ENCODE measurements at regions not wholly inside any gene's neighbourhood (a gene's known extent, or its start where the extent isn't known, plus 50 kb on each side); places are given as distances from the start of the nearest gene placed in this dataset.

- H3K4me1 ChIP-seq (ENCODE audit: control insufficient read depth in 1 of 2, insufficient read depth in 2 of 2, low read length in 2 of 2): no peaks in the 10 kb centered on the region
- no peaks in the 10 kb centered on the region for H3K27me3 ChIP-seq (ENCODE audit: control insufficient read depth in 1 of 2, insufficient read depth in 2 of 2, low read length in 2 of 2)
- H3K9me3 ChIP-seq (ENCODE audit: control insufficient read depth in 1 of 2, low read length in 2 of 2): peaks cover 0 to 4% of the 10 kb centered on the region in 2 donors
Observed at GRCh38 chr19:29449371-29449770, 76.4 kb upstream of the VSTM2B start.

GRCh38 chr19:29450306-29450705, 75.5 kb upstream of the VSTM2B start:
- no peaks in the 10 kb centered on the region for H3K36me3 ChIP-seq (ENCODE audit: control insufficient read depth in 1 of 2, insufficient read depth in 2 of 2, low read length in 2 of 2)
- H3K4me1 ChIP-seq (ENCODE audit: control insufficient read depth in 1 of 2, insufficient read depth in 2 of 2, low read length in 2 of 2): no peaks in the 10 kb centered on the region
- H3K4me3 ChIP-seq (ENCODE audit: low read depth in 1 of 2, low read length in 2 of 2): no peak overlapping the region
- H3K27ac ChIP-seq (ENCODE audit: low read depth, low read length): no peak overlapping the region
- H3K9me3 ChIP-seq (ENCODE audit: control insufficient read depth in 1 of 2, low read length in 2 of 2): peaks cover 0 to 4% of the 10 kb centered on the region in 2 donors
- no peaks in the 10 kb centered on the region for H3K27me3 ChIP-seq (ENCODE audit: control insufficient read depth in 1 of 2, insufficient read depth in 2 of 2, low read length in 2 of 2)
- H3K9ac ChIP-seq (ENCODE audit: low read depth in 1 of 2, low read length in 2 of 2): no peak overlapping the region

More at GRCh38 chr19:29449371-29449770, 76.4 kb upstream of the VSTM2B start:
- Histone ChIP-seq H3K36me3 (ENCODE audit: control insufficient read depth in 1 of 2, insufficient read depth in 2 of 2, low read length in 2 of 2) (no peaks in the 10 kb centered on the region), H3K9ac (ENCODE audit: low read depth in 1 of 2, low read length in 2 of 2) (no peak overlapping the region), H3K27ac (ENCODE audit: low read depth, low read length) (no peak overlapping the region), H3K4me3 (ENCODE audit: low read depth in 1 of 2, low read length in 2 of 2) (no peak overlapping the region)

GRCh38 chr19:29450812-29451211, 75.0 kb upstream of the VSTM2B start:
- no peaks in the 10 kb centered on the region for H3K27me3 ChIP-seq (ENCODE audit: control insufficient read depth in 1 of 2, insufficient read depth in 2 of 2, low read length in 2 of 2)
- no peak overlapping the region for H3K27ac ChIP-seq (ENCODE audit: low read depth, low read length)
- peaks cover 0 to 4% of the 10 kb centered on the region in 2 donors for H3K9me3 ChIP-seq (ENCODE audit: control insufficient read depth in 1 of 2, low read length in 2 of 2)
- no peak overlapping the region for H3K9ac ChIP-seq (ENCODE audit: low read depth in 1 of 2, low read length in 2 of 2)
- no peaks in the 10 kb centered on the region for H3K36me3 ChIP-seq (ENCODE audit: control insufficient read depth in 1 of 2, insufficient read depth in 2 of 2, low read length in 2 of 2)
- no peaks in the 10 kb centered on the region for H3K4me1 ChIP-seq (ENCODE audit: control insufficient read depth in 1 of 2, insufficient read depth in 2 of 2, low read length in 2 of 2)
- no peak overlapping the region for H3K4me3 ChIP-seq (ENCODE audit: low read depth in 1 of 2, low read length in 2 of 2)

GRCh38 chr19:29454109-29454508, 71.7 kb upstream of the VSTM2B start:
- Histone ChIP-seq H3K9ac (ENCODE audit: low read depth in 1 of 2, low read length in 2 of 2) (no peak overlapping the region), H3K27ac (ENCODE audit: low read depth, low read length) (no peak overlapping the region), H3K4me3 (ENCODE audit: low read depth in 1 of 2, low read length in 2 of 2) (no peak overlapping the region), H3K36me3 (ENCODE audit: control insufficient read depth in 1 of 2, insufficient read depth in 2 of 2, low read length in 2 of 2) (no peaks in the 10 kb centered on the region), H3K4me1 (ENCODE audit: control insufficient read depth in 1 of 2, insufficient read depth in 2 of 2, low read length in 2 of 2) (no peaks in the 10 kb centered on the region), H3K9me3 (ENCODE audit: control insufficient read depth in 1 of 2, low read length in 2 of 2) (peaks cover 5 to 16% of the 10 kb centered on the region in 2 donors), H3K27me3 (ENCODE audit: control insufficient read depth in 1 of 2, insufficient read depth in 2 of 2, low read length in 2 of 2) (no peaks in the 10 kb centered on the region)

GRCh38 chr19:29457413-29457812, 68.4 kb upstream of the VSTM2B start:
- H3K4me3 ChIP-seq (ENCODE audit: low read depth in 1 of 2, low read length in 2 of 2): no peak overlapping the region
- no peak overlapping the region for H3K27ac ChIP-seq (ENCODE audit: low read depth, low read length)
- no peaks in the 10 kb centered on the region for H3K4me1 ChIP-seq (ENCODE audit: control insufficient read depth in 1 of 2, insufficient read depth in 2 of 2, low read length in 2 of 2)
- no peaks in the 10 kb centered on the region for H3K27me3 ChIP-seq (ENCODE audit: control insufficient read depth in 1 of 2, insufficient read depth in 2 of 2, low read length in 2 of 2)
- H3K9me3 ChIP-seq (ENCODE audit: control insufficient read depth in 1 of 2, low read length in 2 of 2): peaks cover 5 to 16% of the 10 kb centered on the region in 2 donors
- no peaks in the 10 kb centered on the region for H3K36me3 ChIP-seq (ENCODE audit: control insufficient read depth in 1 of 2, insufficient read depth in 2 of 2, low read length in 2 of 2)
- H3K9ac ChIP-seq (ENCODE audit: low read depth in 1 of 2, low read length in 2 of 2): no peak overlapping the region

GRCh38 chr19:29467824-29468401, 57.9 kb upstream of the VSTM2B start:
- no peak overlapping the region for H3K9ac ChIP-seq (ENCODE audit: low read depth in 1 of 2, low read length in 2 of 2)
- H3K4me3 ChIP-seq (ENCODE audit: low read depth in 1 of 2, low read length in 2 of 2): no peak overlapping the region
- no peaks in the 10 kb centered on the region for H3K27me3 ChIP-seq (ENCODE audit: control insufficient read depth in 1 of 2, insufficient read depth in 2 of 2, low read length in 2 of 2)
- no peaks in the 10 kb centered on the region for H3K36me3 ChIP-seq (ENCODE audit: control insufficient read depth in 1 of 2, insufficient read depth in 2 of 2, low read length in 2 of 2)
- H3K4me1 ChIP-seq (ENCODE audit: control insufficient read depth in 1 of 2, insufficient read depth in 2 of 2, low read length in 2 of 2): no peaks in the 10 kb centered on the region
- H3K9me3 ChIP-seq (ENCODE audit: control insufficient read depth in 1 of 2, low read length in 2 of 2): no peaks in the 10 kb centered on the region
- H3K27ac ChIP-seq (ENCODE audit: low read depth, low read length): no peak overlapping the region

GRCh38 chr19:29475469-29475868, 50.3 kb upstream of the VSTM2B start:
- no peaks in the 10 kb centered on the region for H3K36me3 ChIP-seq (ENCODE audit: control insufficient read depth in 1 of 2, insufficient read depth in 2 of 2, low read length in 2 of 2)
- H3K4me1 ChIP-seq (ENCODE audit: control insufficient read depth in 1 of 2, insufficient read depth in 2 of 2, low read length in 2 of 2): no peaks in the 10 kb centered on the region
- H3K9me3 ChIP-seq (ENCODE audit: control insufficient read depth in 1 of 2, low read length in 2 of 2): no peaks in the 10 kb centered on the region

More at GRCh38 chr19:29475469-29475868, 50.3 kb upstream of the VSTM2B start:
- no peak overlapping the region for H3K27ac ChIP-seq (ENCODE audit: low read depth, low read length)
- no peak overlapping the region for H3K4me3 ChIP-seq (ENCODE audit: low read depth in 1 of 2, low read length in 2 of 2)
- H3K9ac ChIP-seq (ENCODE audit: low read depth in 1 of 2, low read length in 2 of 2): no peak overlapping the region
- no peaks in the 10 kb centered on the region for H3K27me3 ChIP-seq (ENCODE audit: control insufficient read depth in 1 of 2, insufficient read depth in 2 of 2, low read length in 2 of 2)

Data from duodenal mucosa (tissue), 2 donors.